ENCODE measurements at regions not wholly inside any gene's neighbourhood (a gene's known extent, or its start where the extent isn't known, plus 50 kb on each side); places are given as distances from the start of the nearest gene placed in this dataset.

GRCh38 chr9:118785456-118785855, 583.8 kb downstream of the BRINP1 start:
- no peak overlapping the region for H3K9ac ChIP-seq (ENCODE audit: extremely low read depth, low read length, poor library complexity, severe bottlenecking)
- 91 to 95% methylated on average over 6 to 7 of the region's 7 CpGs for WGBS, 2 experiments (ENCODE audit: insufficient coverage in 1 of 2, insufficient read length in 1 of 2)
- no peak overlapping the region for H3K4me3 ChIP-seq (ENCODE audit: low read length)

GRCh38 chr9:118786877-118787276, 582.4 kb downstream of the BRINP1 start:
- H3K27ac ChIP-seq (ENCODE audit: low read depth, low read length): no peak overlapping the region
- Mint-ChIP-seq H3K36me3 (ENCODE audit: low read depth) (no peaks in the 10 kb centered on the region), H3K4me1 (no peaks in the 10 kb centered on the region), H3K27ac (no peak overlapping the region), H3K9me3 (no peaks in the 10 kb centered on the region), H3K4me3 (no peak overlapping the region), H3K27me3 (ENCODE audit: insufficient read depth) (no peaks in the 10 kb centered on the region)
- no peak overlapping the region for H3K9ac ChIP-seq (ENCODE audit: extremely low read depth, low read length, poor library complexity, severe bottlenecking)
- H3K27me3 ChIP-seq (ENCODE audit: control insufficient read depth, insufficient read depth, low read length, poor library complexity, severe bottlenecking): no peaks in the 10 kb centered on the region
- H3K4me1 ChIP-seq (ENCODE audit: control insufficient read depth, insufficient read depth, low read length): no peaks in the 10 kb centered on the region
- WGBS, 2 experiments (ENCODE audit: insufficient coverage in 1 of 2, insufficient read length in 1 of 2): 92 to 93% methylated on average over 2 to 3 of the region's 3 CpGs
- H3K4me3 ChIP-seq (ENCODE audit: low read length): no peak overlapping the region
- no peaks in the 10 kb centered on the region for H3K9me3 ChIP-seq (ENCODE audit: control insufficient read depth, low read length)
- TF ChIP-seq CTCF (conservative IDR thresholded peaks at IDR 0.05): no peak
- H3K36me3 ChIP-seq (ENCODE audit: control insufficient read depth, insufficient read depth, low read length): no peaks in the 10 kb centered on the region
- DNase-seq: no peak

More at GRCh38 chr9:118785456-118785855, 583.8 kb downstream of the BRINP1 start:
- Histone ChIP-seq H3K4me1 (ENCODE audit: control insufficient read depth, insufficient read depth, low read length) (no peaks in the 10 kb centered on the region), H3K27ac (ENCODE audit: low read depth, low read length) (no peak overlapping the region), H3K9me3 (ENCODE audit: control insufficient read depth, low read length) (no peaks in the 10 kb centered on the region), H3K36me3 (ENCODE audit: control insufficient read depth, insufficient read depth, low read length) (no peaks in the 10 kb centered on the region), H3K27me3 (ENCODE audit: control insufficient read depth, insufficient read depth, low read length, poor library complexity, severe bottlenecking) (no peaks in the 10 kb centered on the region)
- H3K36me3 Mint-ChIP-seq (ENCODE audit: low read depth): no peaks in the 10 kb centered on the region
- H3K4me1 Mint-ChIP-seq: no peaks in the 10 kb centered on the region
- no peak overlapping the region for H3K27ac Mint-ChIP-seq
- H3K9me3 Mint-ChIP-seq: peaks cover under 1% of the 10 kb centered on the region
- TF ChIP-seq CTCF (conservative IDR thresholded peaks at IDR 0.05): no peak
- no peak for DNase-seq
- no peak overlapping the region for H3K4me3 Mint-ChIP-seq
- no peaks in the 10 kb centered on the region for H3K27me3 Mint-ChIP-seq (ENCODE audit: insufficient read depth)

GRCh38 chr9:118809160-118809625, 560.0 kb downstream of the BRINP1 start:
- no peak overlapping the region for H3K9ac ChIP-seq (ENCODE audit: extremely low read depth, low read length, poor library complexity, severe bottlenecking)
- Mint-ChIP-seq H3K36me3 (ENCODE audit: low read depth) (peaks cover 6% of the 10 kb centered on the region), H3K9me3 (peaks cover 7% of the 10 kb centered on the region), H3K4me3 (peak overlapping the region; percentile 50), H3K27ac (no peak overlapping the region), H3K4me1 (no peaks in the 10 kb centered on the region), H3K27me3 (ENCODE audit: insufficient read depth) (peaks cover 5% of the 10 kb centered on the region)
- peaks cover 16% of the 10 kb centered on the region for H3K9me3 ChIP-seq (ENCODE audit: control insufficient read depth, low read length)
- DNase-seq: peak; percentile 83
- no peak overlapping the region for H3K27ac ChIP-seq (ENCODE audit: low read depth, low read length)
- peak; percentile 83 for TF ChIP-seq CTCF (conservative IDR thresholded peaks at IDR 0.05)
- H3K27me3 ChIP-seq (ENCODE audit: control insufficient read depth, insufficient read depth, low read length, poor library complexity, severe bottlenecking): no peaks in the 10 kb centered on the region
- H3K4me1 ChIP-seq (ENCODE audit: control insufficient read depth, insufficient read depth, low read length): no peaks in the 10 kb centered on the region
- 87 to 96% methylated on average over 9 to 47 of the region's 47 CpGs for WGBS, 2 experiments (ENCODE audit: insufficient coverage in 1 of 2, insufficient read length in 1 of 2)
- no peak overlapping the region for H3K4me3 ChIP-seq (ENCODE audit: low read length)
- H3K36me3 ChIP-seq (ENCODE audit: control insufficient read depth, insufficient read depth, low read length): no peaks in the 10 kb centered on the region

All from endodermal cell (in vitro differentiated cells).